Kidney (tissue), 13 donors: ENCODE measurements at regions not wholly inside any gene's neighbourhood (a gene's known extent, or its start where the extent isn't known, plus 50 kb on each side); places are given as distances from the start of the nearest gene placed in this dataset.

Source experiments
- DNase-seq, 5 donors: peaks; one replicate each; pipeline ENCODE4 v3.0.0-alpha.2; 2013 to 2020
- FAIRE-seq: peaks from 2 replicates; lab custom pipeline; 2012; peaks lifted over from hg19 to GRCh38; lab: Jason Lieb, UNC
- H3K27ac ChIP-seq, 2 donors: one replicate each; pipeline ENCODE4 v1.7.0; 2013; ENCODE audit warnings: low read depth in 2 of 2, low read length in 2 of 2, inconsistent platforms in 1 of 2
- H3K27me3 ChIP-seq: one replicate; pipeline ENCODE4 v1.7.1; 2013; ENCODE audit warnings: low read length, inconsistent platforms; ENCODE audit not compliant: control insufficient read depth, insufficient read depth
- H3K36me3 ChIP-seq, 3 donors: one replicate each; pipeline versions ENCODE4 v1.7.0 to v1.7.1; 2013; ENCODE audit warnings: low read length in 3 of 3, control low read depth in 1 of 3, inconsistent platforms in 1 of 3; ENCODE audit not compliant: insufficient read depth in 3 of 3, control insufficient read depth in 2 of 3
- H3K4me1 ChIP-seq, 3 donors: one replicate each; pipeline versions ENCODE4 v1.7.0 to v1.7.1; 2013; ENCODE audit warnings: low read length in 3 of 3, inconsistent platforms in 1 of 3, low read depth in 1 of 3; ENCODE audit not compliant: control insufficient read depth in 2 of 3, insufficient read depth in 2 of 3
- H3K4me3 ChIP-seq, 3 donors: one replicate each; pipeline versions ENCODE4 v1.7.0 to v1.8.1; 2013; ENCODE audit warnings: low read length in 3 of 3, control low read depth in 1 of 3, inconsistent platforms in 1 of 3
- H3K9ac ChIP-seq, 3 donors: one replicate each; pipeline versions ENCODE4 v1.7.0 to v1.7.1; 2013; ENCODE audit warnings: low read length in 3 of 3, control low read depth in 1 of 3, inconsistent platforms in 1 of 3
- H3K9me3 ChIP-seq, 3 donors: one replicate each; pipeline versions ENCODE4 v1.7.0 to v1.7.1; 2013; ENCODE audit warnings: low read length in 3 of 3, control low read depth in 1 of 3, inconsistent platforms in 1 of 3; ENCODE audit not compliant: control insufficient read depth in 2 of 3, insufficient read depth in 1 of 3
- CTCF ChIP-seq: IDR thresholded peaks from 3 replicates; pipeline ENCODE4 v1.5.1; 2012; ENCODE audit warnings: mild to moderate bottlenecking, moderate library complexity, borderline replicate concordance; ENCODE audit not compliant: insufficient read depth; ENCODE audit errors: extremely low read depth
- intact Hi-C: fragments of 100-400 bp; cut with DNase I; formaldehyde crosslinking; loops from one replicate; pipeline ENCODE4 v1.11.1; 2022
- donor health status: control.
- donor health status: control.
- donor health status: control.
- donor health status: control.
- donor health status: control.
- donor health status: DM: yes; HTN: yes; CAD: no.
- donor health status: Normal renal cell carcinoma (clear cell type).

- FAIRE-seq = no peak
- intact Hi-C loops = no loop called here
These were observed 386.1 kb downstream of the SEC14L1 start for GRCh38 chr17:77526728-77527350.

DNA sequence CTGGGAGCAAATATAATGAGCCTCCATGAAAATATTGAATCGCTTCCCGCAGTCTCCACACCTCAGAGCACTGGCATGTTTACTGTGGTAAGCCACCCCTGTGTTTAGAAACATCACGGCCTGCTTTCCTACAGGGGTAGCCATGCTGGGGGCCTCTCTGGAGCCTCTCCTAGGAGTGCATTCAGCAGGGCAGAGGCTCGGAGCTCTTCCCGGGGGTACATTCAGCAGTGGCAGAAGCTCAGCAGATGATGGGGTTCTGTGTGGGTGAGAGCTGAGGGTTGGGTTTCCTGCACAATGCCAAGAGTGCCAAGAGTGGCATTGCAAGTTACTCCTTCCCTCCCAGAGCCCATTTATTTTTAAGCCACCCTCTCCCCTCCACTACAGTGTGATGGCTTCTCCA is 386.6 kb downstream of the SEC14L1 start:
- Histone ChIP-seq H3K27ac (no peak overlapping the region), H3K4me1 (no peaks in the 10 kb centered on the region), H3K4me3 (no peak overlapping the region), H3K9ac (no peak overlapping the region), H3K36me3 (no peaks in the 10 kb centered on the region), H3K27me3 (no peaks in the 10 kb centered on the region), H3K9me3 (no peaks in the 10 kb centered on the region)
- FAIRE-seq (no peak), DNase-seq (peak in 2 of 5 donors; percentile 16 to 26)
- no peak for TF ChIP-seq CTCF
- intact Hi-C loops = no loop called here

More at GRCh38 chr17:77526728-77527350, 386.1 kb downstream of the SEC14L1 start:
- no peak overlapping the region for H3K4me3 ChIP-seq
- H3K36me3 ChIP-seq = no peaks in the 10 kb centered on the region
- no peaks in the 10 kb centered on the region for H3K9me3 ChIP-seq
- TF ChIP-seq CTCF = no peak
- DNase-seq = no peak
- no peak overlapping the region for H3K9ac ChIP-seq
- no peaks in the 10 kb centered on the region for H3K27me3 ChIP-seq
- no peaks in the 10 kb centered on the region for H3K4me1 ChIP-seq
- H3K27ac ChIP-seq = no peak overlapping the region

GRCh38 chr17:77527836-77528505 is 387.2 kb downstream of the SEC14L1 start:
- Histone ChIP-seq H3K4me3 (peak overlapping the region in 1 of 3 donors; percentile 30), H3K9ac (no peak overlapping the region), H3K27me3 (no peaks in the 10 kb centered on the region), H3K36me3 (no peaks in the 10 kb centered on the region), H3K9me3 (no peaks in the 10 kb centered on the region), H3K4me1 (no peaks in the 10 kb centered on the region), H3K27ac (no peak overlapping the region)
- TF ChIP-seq CTCF = no peak
- DNase-seq = peak in 2 of 5 donors; percentile 25 to 30
- intact Hi-C loops = no loop called here
- FAIRE-seq = no peak
